LHCN-M2 (cell line): ENCODE measurements at regions not wholly inside any gene's neighbourhood (a gene's known extent, or its start where the extent isn't known, plus 50 kb on each side); places are given as distances from the start of the nearest gene placed in this dataset.
"Not testable (repeated sequence)": the region's sequence is repeated elsewhere in the genome, so short reads cannot be mapped to it uniquely, and the experiment has no call there.

ENCODE experiments used
- DNase-seq: peaks from one replicate; pipeline ENCODE4 v3.0.0-alpha.2; 2012; ENCODE audit warnings: low read depth

GRCh38 chr14:22305607-22306006 lies 283.4 kb downstream of the DAD1 start:
- DNase-seq = no peak

GRCh38 chr14:22304326-22304725 lies 284.7 kb downstream of the DAD1 start:
- no peak for DNase-seq

- DNase-seq = peak; percentile 5
Observed at GRCh38 chr14:22303589-22304195, 285.3 kb downstream of the DAD1 start.

GRCh38 chr14:22300646-22301045 lies 288.4 kb downstream of the DAD1 start:
- no peak for DNase-seq

- DNase-seq = no peak
Observed at GRCh38 chr14:22297376-22297775, 291.6 kb downstream of the DAD1 start.

- peak; percentile 34 for DNase-seq
Observed at GRCh38 chr14:22296722-22297121, 292.3 kb downstream of the DAD1 start.

GRCh38 chr14:22296088-22296487 lies 292.9 kb downstream of the DAD1 start:
- no peak for DNase-seq

- no peak for DNase-seq
Observed at GRCh38 chr14:22291406-22291805, 297.6 kb downstream of the DAD1 start.

- DNase-seq = no peak
Observed at GRCh38 chr14:22289570-22289969, 299.5 kb downstream of the DAD1 start.

GRCh38 chr14:22285991-22286390 lies 303.0 kb downstream of the DAD1 start:
- DNase-seq = no peak

- no peak for DNase-seq
Observed at GRCh38 chr14:22282949-22283348, 306.1 kb downstream of the DAD1 start.

GRCh38 chr14:22282417-22282816 lies 306.6 kb downstream of the DAD1 start:
- no peak for DNase-seq

- DNase-seq = not testable (repeated sequence)
Observed at GRCh38 chr14:22281447-22281874, 307.6 kb downstream of the DAD1 start.

- no peak for DNase-seq
Observed at GRCh38 chr14:22280497-22281316, 308.3 kb downstream of the DAD1 start.

- no peak for DNase-seq
Observed at GRCh38 chr14:22276913-22277816, 311.9 kb downstream of the DAD1 start.

- no peak for DNase-seq
Observed at GRCh38 chr14:22271838-22272799, 316.9 kb downstream of the DAD1 start.

GRCh38 chr14:22268875-22269274 lies 320.1 kb downstream of the DAD1 start:
- DNase-seq = no peak

GRCh38 chr14:22266683-22267082 lies 322.3 kb downstream of the DAD1 start:
- DNase-seq = no peak

GRCh38 chr14:22266142-22266442 lies 322.9 kb downstream of the DAD1 start:
- no peak for DNase-seq

GRCh38 chr14:22265319-22266141 lies 323.5 kb downstream of the DAD1 start:
- DNase-seq = no peak
